SJCRH30 (cell line): ENCODE measurements at regions not wholly inside any gene's neighbourhood (a gene's known extent, or its start where the extent isn't known, plus 50 kb on each side); places are given as distances from the start of the nearest gene placed in this dataset.

ENCODE experiments used
- DNase-seq, 2 experiments: peaks; one replicate each; pipeline ENCODE4 v3.0.0-alpha.2; 2015 to 2020
- H3K27ac ChIP-seq: fragments of 250-450 bp; sonication (Bioruptor Pico); 2 replicates; pipeline ENCODE4 v1.5.1; 2020; ENCODE audit warnings: mild to moderate bottlenecking, moderate library complexity
- H3K27me3 ChIP-seq: fragments of 250-450 bp; sonication (Bioruptor Pico); 2 replicates; pipeline ENCODE4 v1.5.1; 2020; ENCODE audit warnings: mild to moderate bottlenecking, moderate library complexity
- H3K36me3 ChIP-seq: fragments of 250-450 bp; sonication (Bioruptor Pico); 2 replicates; pipeline ENCODE4 v1.5.1; 2020; ENCODE audit warnings: mild to moderate bottlenecking, moderate library complexity
- H3K4me1 ChIP-seq: fragments of 250-450 bp; sonication (Bioruptor Pico); 2 replicates; pipeline ENCODE4 v1.5.1; 2020; ENCODE audit warnings: mild to moderate bottlenecking, moderate library complexity
- H3K4me3 ChIP-seq: fragments of 250-450 bp; sonication (Bioruptor Pico); 2 replicates; pipeline ENCODE4 v1.5.1; 2020; ENCODE audit warnings: mild to moderate bottlenecking, moderate library complexity
- H3K9me3 ChIP-seq: fragments of 250-450 bp; sonication (Bioruptor Pico); replicated peaks from 2 replicates; pipeline ENCODE4 v1.5.1; 2020; ENCODE audit warnings: mild to moderate bottlenecking, moderate library complexity

GRCh38 chr12:92221656-92222315 lies 76.1 kb upstream of the BTG1 start:
- DNase-seq: no peak
- no peak overlapping the region for H3K4me3 ChIP-seq
- H3K27ac ChIP-seq: no peak overlapping the region

GRCh38 chr12:92218394-92219077 lies 72.9 kb upstream of the BTG1 start:
- no peak for DNase-seq
- Histone ChIP-seq H3K9me3 (no peaks in the 10 kb centered on the region), H3K4me3 (no peak overlapping the region), H3K4me1 (no peaks in the 10 kb centered on the region), H3K27me3 (no peaks in the 10 kb centered on the region), H3K27ac (no peak overlapping the region), H3K36me3 (no peaks in the 10 kb centered on the region)

More at GRCh38 chr12:92221656-92222315, 76.1 kb upstream of the BTG1 start:
- Histone ChIP-seq H3K27me3 (no peaks in the 10 kb centered on the region), H3K36me3 (no peaks in the 10 kb centered on the region), H3K9me3 (no peaks in the 10 kb centered on the region), H3K4me1 (no peaks in the 10 kb centered on the region)

GRCh38 chr12:92216092-92216491 lies 70.4 kb upstream of the BTG1 start:
- H3K27ac ChIP-seq: no peak overlapping the region
- H3K4me1 ChIP-seq: no peaks in the 10 kb centered on the region
- no peaks in the 10 kb centered on the region for H3K36me3 ChIP-seq
- no peaks in the 10 kb centered on the region for H3K27me3 ChIP-seq
- DNase-seq: no peak
- H3K9me3 ChIP-seq: no peaks in the 10 kb centered on the region
- no peak overlapping the region for H3K4me3 ChIP-seq

DNA sequence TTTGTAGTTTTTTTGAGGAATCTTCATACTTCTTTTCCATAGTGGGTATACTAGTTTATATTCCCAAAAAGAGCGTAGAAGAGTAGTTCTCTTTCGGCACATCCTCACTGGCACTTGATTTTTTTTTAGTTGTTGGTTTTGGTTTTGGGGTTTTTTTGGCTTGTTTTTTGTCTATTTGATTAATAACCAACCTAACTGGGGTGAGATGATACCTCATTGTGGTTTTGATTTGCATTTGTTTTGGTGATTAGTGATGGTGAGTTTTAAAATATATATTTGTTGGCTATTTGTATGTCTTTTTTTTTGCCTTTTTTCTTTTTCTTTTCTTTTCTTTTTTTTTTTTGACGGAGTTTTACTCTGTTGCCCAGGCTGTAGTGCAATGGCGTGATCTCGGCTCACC lies 69.7 kb upstream of the BTG1 start:
- H3K27ac ChIP-seq: no peak overlapping the region
- no peak overlapping the region for H3K4me3 ChIP-seq
- H3K27me3 ChIP-seq: no peaks in the 10 kb centered on the region
- no peaks in the 10 kb centered on the region for H3K36me3 ChIP-seq
- no peaks in the 10 kb centered on the region for H3K4me1 ChIP-seq
- DNase-seq: no peak
- H3K9me3 ChIP-seq: no peaks in the 10 kb centered on the region

DNA sequence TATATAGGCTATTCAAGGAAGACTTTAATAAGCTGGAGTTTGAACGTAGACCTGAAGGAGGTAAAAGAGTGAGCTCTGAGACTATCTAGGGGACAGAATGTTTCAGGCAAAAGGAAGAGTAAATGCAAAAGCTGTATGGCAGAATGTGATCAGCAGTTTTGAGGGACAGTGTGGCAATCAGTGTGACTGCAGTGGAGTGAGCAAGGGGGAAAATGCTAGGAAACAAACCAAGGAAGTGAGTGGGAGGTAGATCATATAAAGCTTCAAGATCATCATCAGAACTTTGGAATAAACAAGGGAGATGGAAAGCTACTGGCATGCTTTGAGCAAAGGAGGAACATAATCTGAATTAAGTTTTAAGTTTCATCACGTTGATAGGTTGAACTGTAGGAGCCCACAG lies 67.5 kb upstream of the BTG1 start:
- no peak overlapping the region for H3K27ac ChIP-seq
- no peaks in the 10 kb centered on the region for H3K9me3 ChIP-seq
- H3K27me3 ChIP-seq: no peaks in the 10 kb centered on the region
- no peaks in the 10 kb centered on the region for H3K4me1 ChIP-seq
- no peak overlapping the region for H3K4me3 ChIP-seq
- H3K36me3 ChIP-seq: no peaks in the 10 kb centered on the region
- no peak for DNase-seq

DNA sequence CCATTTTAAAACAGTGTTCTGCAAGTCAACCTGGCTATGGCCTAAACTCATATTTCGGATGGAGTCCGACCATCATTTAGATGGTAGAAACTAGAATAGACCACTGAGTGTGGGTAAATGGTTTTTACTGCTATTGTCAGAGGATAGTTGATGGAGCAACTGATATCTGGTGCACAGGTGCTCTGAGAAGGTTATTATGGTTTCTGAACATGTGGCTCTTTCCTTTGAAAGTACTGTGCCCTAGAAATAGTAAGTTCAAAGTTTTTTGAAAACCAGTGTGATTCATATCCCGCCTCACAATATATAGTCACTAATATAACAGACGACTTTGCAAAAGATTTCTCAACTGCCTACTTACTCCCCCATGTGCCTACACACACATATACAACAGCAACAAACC lies 64.4 kb upstream of the BTG1 start:
- Histone ChIP-seq H3K27me3 (no peaks in the 10 kb centered on the region), H3K27ac (no peak overlapping the region), H3K4me1 (no peaks in the 10 kb centered on the region), H3K4me3 (no peak overlapping the region), H3K36me3 (no peaks in the 10 kb centered on the region), H3K9me3 (no peaks in the 10 kb centered on the region)
- no peak for DNase-seq

DNA sequence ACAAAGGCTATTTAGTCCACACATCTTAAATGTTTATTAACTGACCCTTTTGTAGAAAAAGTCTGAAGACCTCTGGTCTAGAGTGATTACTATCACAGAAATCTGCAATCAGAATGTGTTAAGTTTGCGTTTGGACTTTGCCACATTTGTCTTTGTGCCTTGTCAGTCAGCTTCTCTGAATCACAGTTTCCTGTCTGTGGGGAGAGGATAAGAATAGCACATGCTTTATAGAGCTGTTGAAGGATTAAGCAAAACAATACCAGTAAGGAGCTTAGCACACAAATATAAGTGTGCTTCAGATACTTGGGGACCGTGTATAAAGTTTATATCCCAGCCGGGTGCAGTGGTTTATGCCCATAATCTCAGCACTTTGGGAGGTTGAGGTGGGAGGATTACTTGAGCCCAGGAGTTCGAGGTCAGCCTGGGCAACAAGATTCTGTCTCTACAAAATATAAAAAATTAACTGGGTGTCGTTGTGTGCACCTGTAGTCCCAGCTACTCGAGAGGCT lies 63.0 kb upstream of the BTG1 start:
- DNase-seq: no peak
- Histone ChIP-seq H3K27ac (no peak overlapping the region), H3K27me3 (no peaks in the 10 kb centered on the region), H3K9me3 (no peaks in the 10 kb centered on the region), H3K36me3 (no peaks in the 10 kb centered on the region), H3K4me1 (no peaks in the 10 kb centered on the region), H3K4me3 (no peak overlapping the region)

- no peak overlapping the region for H3K4me3 ChIP-seq
- no peaks in the 10 kb centered on the region for H3K4me1 ChIP-seq
- H3K9me3 ChIP-seq: no peaks in the 10 kb centered on the region
- H3K27ac ChIP-seq: no peak overlapping the region
- no peaks in the 10 kb centered on the region for H3K36me3 ChIP-seq
- DNase-seq: no peak
- no peaks in the 10 kb centered on the region for H3K27me3 ChIP-seq
Measured at GRCh38 chr12:92206596-92206995, 61.0 kb upstream of the BTG1 start.

GRCh38 chr12:92206011-92206410 lies 60.4 kb upstream of the BTG1 start:
- Histone ChIP-seq H3K27me3 (no peaks in the 10 kb centered on the region), H3K36me3 (no peaks in the 10 kb centered on the region), H3K4me1 (no peaks in the 10 kb centered on the region), H3K4me3 (no peak overlapping the region), H3K9me3 (no peaks in the 10 kb centered on the region), H3K27ac (no peak overlapping the region)
- no peak for DNase-seq

DNA sequence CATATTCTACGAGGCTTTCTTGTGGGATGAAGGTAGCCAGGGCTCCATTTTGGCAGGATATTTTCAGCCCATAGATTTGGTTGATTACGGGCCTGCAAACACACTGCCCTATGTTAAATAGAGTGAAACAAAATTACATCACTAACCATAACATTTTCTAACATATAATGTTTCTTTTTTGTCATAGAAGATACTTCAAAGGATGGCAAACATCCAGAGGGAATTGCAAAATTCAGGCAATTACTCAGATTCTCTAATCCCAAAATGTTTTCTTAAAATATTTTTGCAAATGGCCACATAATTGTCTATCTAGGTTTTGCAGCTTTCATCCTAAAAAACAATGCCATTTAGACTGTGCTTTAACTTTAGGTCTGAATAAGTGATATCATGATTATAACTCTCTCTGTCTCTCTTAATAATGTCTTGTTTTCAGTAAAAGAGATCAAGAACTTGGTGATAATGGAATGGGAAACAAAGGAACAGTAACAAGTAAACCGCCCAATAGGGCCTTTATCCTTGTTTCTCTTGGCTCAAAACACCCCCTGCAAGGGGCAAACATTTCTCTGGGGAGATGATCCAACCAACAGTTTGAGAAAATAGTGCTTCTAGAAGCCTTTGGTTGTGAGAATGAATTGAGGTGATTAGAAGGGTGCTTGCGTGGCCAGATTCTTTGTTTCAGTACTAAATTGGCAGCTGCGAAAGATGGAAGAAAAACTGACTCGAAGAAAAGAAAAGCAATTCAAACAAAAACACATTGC lies 54.4 kb upstream of the BTG1 start:
- Histone ChIP-seq H3K4me1 (no peaks in the 10 kb centered on the region), H3K27me3 (no peaks in the 10 kb centered on the region), H3K27ac (no peak overlapping the region), H3K4me3 (no peak overlapping the region), H3K36me3 (no peaks in the 10 kb centered on the region), H3K9me3 (no peaks in the 10 kb centered on the region)
- DNase-seq: no peak

- no peak for DNase-seq
- Histone ChIP-seq H3K4me3 (no peak overlapping the region), H3K36me3 (no peaks in the 10 kb centered on the region), H3K27me3 (no peaks in the 10 kb centered on the region), H3K27ac (no peak overlapping the region), H3K9me3 (no peaks in the 10 kb centered on the region), H3K4me1 (peaks cover 4% of the 10 kb centered on the region; the same call in 1 of the 2 replicates)
Measured at GRCh38 chr12:92197815-92198214, 52.2 kb upstream of the BTG1 start.

- no peaks in the 10 kb centered on the region for H3K9me3 ChIP-seq
- no peaks in the 10 kb centered on the region for H3K27me3 ChIP-seq
- H3K36me3 ChIP-seq: no peaks in the 10 kb centered on the region
- H3K4me3 ChIP-seq: no peak overlapping the region
- no peak overlapping the region for H3K27ac ChIP-seq
- peaks cover 4% of the 10 kb centered on the region; the same call in 1 of the 2 replicates for H3K4me1 ChIP-seq
- DNase-seq: no peak
Measured at GRCh38 chr12:92196368-92196767, 50.7 kb upstream of the BTG1 start.
